ENCODE measurements at regions not wholly inside any gene's neighbourhood (a gene's known extent, or its start where the extent isn't known, plus 50 kb on each side); places are given as distances from the start of the nearest gene placed in this dataset.
A peak's percentile ranks its signal among the peaks of the same experiment; 100 is the strongest.

DNA sequence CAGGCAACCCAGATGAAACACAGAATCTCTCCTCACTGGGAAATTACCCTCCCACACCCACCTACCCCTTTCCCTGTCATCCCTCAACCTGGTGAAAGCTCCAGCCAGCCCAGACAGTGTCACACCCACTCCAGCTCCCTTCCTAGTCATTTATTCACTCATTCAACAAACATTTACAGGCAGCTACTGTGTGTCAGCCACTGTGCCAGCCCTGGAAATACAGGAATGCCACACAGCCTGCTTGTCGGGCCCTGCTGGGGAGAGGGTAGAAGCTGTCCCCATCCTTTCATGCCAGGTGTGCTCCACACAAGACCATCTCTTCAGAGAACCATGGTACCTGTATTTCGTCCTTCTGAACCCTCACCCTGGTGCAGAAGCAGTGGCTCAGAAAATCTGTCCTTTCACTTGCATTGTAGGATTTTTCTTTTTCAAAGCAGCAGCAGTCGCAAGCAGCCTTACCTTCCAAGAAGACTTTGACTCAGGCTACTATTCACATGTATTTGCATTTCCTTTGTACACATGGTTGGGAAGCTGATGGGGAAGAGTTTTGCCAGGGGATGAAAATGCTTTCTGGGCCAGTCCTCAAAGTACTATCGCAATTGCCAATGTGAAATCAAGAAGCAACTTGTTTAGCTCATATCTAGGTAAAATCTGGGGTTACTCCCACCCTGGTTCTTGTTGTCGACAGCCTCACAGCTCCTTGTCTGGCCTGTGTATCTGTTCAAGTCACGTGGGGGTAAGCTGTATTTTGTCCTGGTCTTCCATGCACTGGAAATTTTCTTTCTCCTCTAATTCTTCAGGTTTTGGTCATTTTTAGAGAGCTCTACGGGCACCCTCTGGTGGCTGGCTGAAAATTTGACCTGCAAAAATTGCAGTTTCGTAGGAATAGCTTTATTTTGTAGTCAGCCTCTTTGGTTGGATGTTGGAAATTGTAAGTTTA lies 147.4 kb upstream of the EGLN3 start:
- Histone ChIP-seq H3K4me1 (ENCODE audit: control insufficient read depth in 2 of 3, insufficient read depth in 2 of 3, low read depth in 1 of 3, low read length in 3 of 3) (no peaks in the 10 kb centered on the region), H3K36me3 (ENCODE audit: control insufficient read depth in 2 of 3, insufficient read depth in 3 of 3, low read length in 3 of 3) (no peaks in the 10 kb centered on the region), H3K9me3 (ENCODE audit: control insufficient read depth in 2 of 3, insufficient read depth in 1 of 3, low read length in 3 of 3) (no peaks in the 10 kb centered on the region), H3K27ac (ENCODE audit: low read depth in 2 of 2, low read length in 2 of 2) (no peak overlapping the region), H3K27me3 (ENCODE audit: control insufficient read depth, insufficient read depth, low read length) (no peaks in the 10 kb centered on the region), H3K9ac (ENCODE audit: low read length in 3 of 3) (no peak overlapping the region), H3K4me3 (ENCODE audit: low read length in 3 of 3) (no peak overlapping the region)
- TF ChIP-seq, protein P1, sequence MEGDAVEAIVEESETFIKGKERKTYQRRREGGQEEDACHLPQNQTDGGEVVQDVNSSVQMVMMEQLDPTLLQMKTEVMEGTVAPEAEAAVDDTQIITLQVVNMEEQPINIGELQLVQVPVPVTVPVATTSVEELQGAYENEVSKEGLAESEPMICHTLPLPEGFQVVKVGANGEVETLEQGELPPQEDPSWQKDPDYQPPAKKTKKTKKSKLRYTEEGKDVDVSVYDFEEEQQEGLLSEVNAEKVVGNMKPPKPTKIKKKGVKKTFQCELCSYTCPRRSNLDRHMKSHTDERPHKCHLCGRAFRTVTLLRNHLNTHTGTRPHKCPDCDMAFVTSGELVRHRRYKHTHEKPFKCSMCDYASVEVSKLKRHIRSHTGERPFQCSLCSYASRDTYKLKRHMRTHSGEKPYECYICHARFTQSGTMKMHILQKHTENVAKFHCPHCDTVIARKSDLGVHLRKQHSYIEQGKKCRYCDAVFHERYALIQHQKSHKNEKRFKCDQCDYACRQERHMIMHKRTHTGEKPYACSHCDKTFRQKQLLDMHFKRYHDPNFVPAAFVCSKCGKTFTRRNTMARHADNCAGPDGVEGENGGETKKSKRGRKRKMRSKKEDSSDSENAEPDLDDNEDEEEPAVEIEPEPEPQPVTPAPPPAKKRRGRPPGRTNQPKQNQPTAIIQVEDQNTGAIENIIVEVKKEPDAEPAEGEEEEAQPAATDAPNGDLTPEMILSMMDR (IDR thresholded peaks at IDR 0.05; ENCODE audit: borderline replicate concordance, extremely low read depth, insufficient read depth) = peak; percentile 65
- DNase-seq (peak in 4 of 5 donors; percentile 50 to 69 (median 62)), FAIRE-seq (peak; percentile 50)
- intact Hi-C loops (cut with DNase I) = loop anchor here (5.0 kb wide), 1 partner anchor 251 kb away; no protein-coding TSS in a partner anchor

DNA sequence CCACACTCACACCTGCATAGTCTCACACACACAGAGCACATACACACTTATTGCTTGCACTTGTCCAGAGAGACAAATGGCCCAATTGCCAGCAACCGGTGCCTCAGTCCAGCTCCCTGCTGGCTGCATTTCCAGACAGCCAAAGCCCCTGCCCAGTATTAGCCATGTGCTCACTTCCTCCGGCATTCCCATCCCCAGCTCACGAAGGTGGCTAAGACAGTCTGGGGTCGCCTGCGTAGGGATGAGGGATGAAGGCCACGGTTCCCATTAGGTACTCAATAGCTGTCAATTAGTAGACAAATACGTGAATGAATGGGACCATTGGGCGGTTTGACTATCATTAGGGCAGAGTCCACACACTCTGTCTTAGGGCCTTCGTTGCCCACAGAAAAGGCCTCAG lies 146.8 kb upstream of the EGLN3 start:
- TF ChIP-seq, protein P1 (IDR thresholded peaks at IDR 0.05; ENCODE audit: borderline replicate concordance, extremely low read depth, insufficient read depth) = no peak
- H3K27ac ChIP-seq (ENCODE audit: low read depth in 2 of 2, low read length in 2 of 2) = no peak overlapping the region
- no peaks in the 10 kb centered on the region for H3K27me3 ChIP-seq (ENCODE audit: control insufficient read depth, insufficient read depth, low read length)
- no peak for FAIRE-seq
- no peaks in the 10 kb centered on the region for H3K4me1 ChIP-seq (ENCODE audit: control insufficient read depth in 2 of 3, insufficient read depth in 2 of 3, low read depth in 1 of 3, low read length in 3 of 3)
- H3K4me3 ChIP-seq (ENCODE audit: low read length in 3 of 3) = no peak overlapping the region
- DNase-seq = no peak
- no peaks in the 10 kb centered on the region for H3K9me3 ChIP-seq (ENCODE audit: control insufficient read depth in 2 of 3, insufficient read depth in 1 of 3, low read length in 3 of 3)
- no peak overlapping the region for H3K9ac ChIP-seq (ENCODE audit: low read length in 3 of 3)
- no peaks in the 10 kb centered on the region for H3K36me3 ChIP-seq (ENCODE audit: control insufficient read depth in 2 of 3, insufficient read depth in 3 of 3, low read length in 3 of 3)
- intact Hi-C loops (cut with DNase I) = loop anchor here (5.0 kb wide), 1 partner anchor 250 kb away; no protein-coding TSS in a partner anchor

DNA sequence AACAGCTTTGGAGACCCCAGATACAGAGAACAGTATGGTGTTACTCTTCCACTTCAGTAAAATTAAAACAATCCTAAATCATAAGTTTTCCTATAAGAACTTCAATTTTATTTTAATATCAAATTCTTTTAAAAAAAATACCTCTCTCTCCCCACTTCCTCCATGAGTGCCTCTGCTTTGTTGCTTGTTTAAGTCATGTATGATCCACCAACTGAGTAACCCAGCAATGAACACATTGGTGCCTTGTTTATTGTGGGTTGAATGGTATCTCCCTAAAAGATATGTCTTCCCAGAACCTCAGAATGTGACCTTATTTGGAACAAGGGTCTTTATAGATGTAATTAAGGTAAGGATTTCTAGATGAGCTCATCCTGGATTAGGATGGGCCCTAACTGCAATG lies 143.5 kb upstream of the EGLN3 start:
- Histone ChIP-seq H3K36me3 (ENCODE audit: control insufficient read depth in 2 of 3, insufficient read depth in 3 of 3, low read length in 3 of 3) (no peaks in the 10 kb centered on the region), H3K27ac (ENCODE audit: low read depth in 2 of 2, low read length in 2 of 2) (no peak overlapping the region), H3K4me3 (ENCODE audit: low read length in 3 of 3) (no peak overlapping the region), H3K4me1 (ENCODE audit: control insufficient read depth in 2 of 3, insufficient read depth in 2 of 3, low read depth in 1 of 3, low read length in 3 of 3) (no peaks in the 10 kb centered on the region), H3K27me3 (ENCODE audit: control insufficient read depth, insufficient read depth, low read length) (no peaks in the 10 kb centered on the region), H3K9me3 (ENCODE audit: control insufficient read depth in 2 of 3, insufficient read depth in 1 of 3, low read length in 3 of 3) (no peaks in the 10 kb centered on the region), H3K9ac (ENCODE audit: low read length in 3 of 3) (no peak overlapping the region)
- DNase-seq (no peak), FAIRE-seq (no peak)
- TF ChIP-seq, protein P1 (IDR thresholded peaks at IDR 0.05; ENCODE audit: borderline replicate concordance, extremely low read depth, insufficient read depth) = no peak
- intact Hi-C loops (cut with DNase I) = no loop called here
